ENCODE measurements at regions not wholly inside any gene's neighbourhood (a gene's known extent, or its start where the extent isn't known, plus 50 kb on each side); places are given as distances from the start of the nearest gene placed in this dataset.
A peak's percentile ranks its signal among the peaks of the same experiment; 100 is the strongest.
"Not testable (repeated sequence)": the region's sequence is repeated elsewhere in the genome, so short reads cannot be mapped to it uniquely, and the experiment has no call there.

DNA sequence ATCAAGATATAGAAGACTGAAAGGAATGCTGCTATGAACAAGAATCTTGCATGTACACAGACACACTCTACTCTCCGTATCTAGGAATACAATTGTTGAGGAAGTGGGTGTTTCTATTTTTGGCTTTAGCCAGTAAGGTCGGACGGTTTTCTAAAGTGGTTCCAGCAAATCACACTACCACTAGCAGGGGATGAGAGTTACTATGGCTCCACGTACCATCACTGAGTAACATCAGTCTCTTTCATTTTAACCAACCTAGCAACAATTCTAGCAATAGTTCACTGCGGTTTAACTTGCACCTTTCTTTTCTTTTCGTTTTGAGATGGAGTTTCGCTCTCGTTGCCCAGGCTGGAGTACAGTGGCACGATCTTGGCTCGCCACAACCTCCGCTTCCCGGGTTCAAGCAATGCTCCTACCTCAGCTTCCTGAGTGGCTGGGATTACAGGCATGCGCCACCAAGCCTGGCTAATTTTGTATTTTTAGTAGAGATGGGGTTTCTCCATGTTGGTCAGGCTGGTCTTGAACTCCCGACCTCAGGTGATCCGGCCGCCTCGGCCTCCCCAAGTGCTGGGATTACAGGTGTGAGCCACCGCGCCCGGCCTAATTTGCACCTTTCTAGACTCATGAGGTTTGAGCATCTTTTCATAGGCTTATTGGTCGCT, 103.2 kb upstream of the ZNF746 start:
- DNase-seq, result not testable (repeated sequence)

DNA sequence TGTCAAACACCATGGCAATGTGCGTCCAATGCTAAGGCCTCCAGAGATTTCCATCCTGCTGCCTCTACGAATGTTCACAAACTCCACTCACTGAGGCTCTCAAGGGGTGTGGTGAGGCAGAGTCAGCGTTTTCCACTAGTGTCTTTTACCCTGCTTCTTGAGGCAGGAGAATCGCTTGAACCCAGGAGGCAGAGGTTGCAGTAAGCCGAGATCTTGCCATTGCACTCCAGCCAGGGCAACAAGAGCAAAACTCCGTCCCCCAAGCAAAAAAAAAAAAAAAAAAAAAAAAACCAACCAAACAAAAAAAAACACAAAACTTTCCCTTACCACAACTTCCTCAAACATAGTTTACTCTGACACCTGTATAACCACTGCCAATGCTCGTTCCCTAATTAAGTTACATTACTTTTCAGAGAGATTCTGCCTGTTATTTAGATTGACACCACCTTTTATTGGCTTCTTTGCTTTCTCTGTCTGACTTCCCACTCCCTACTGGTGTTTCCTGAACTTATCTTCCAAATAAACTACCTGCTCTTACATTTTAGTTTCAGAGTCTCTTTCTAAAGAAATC, 102.1 kb upstream of the ZNF746 start:
- DNase-seq, result no peak

DNA sequence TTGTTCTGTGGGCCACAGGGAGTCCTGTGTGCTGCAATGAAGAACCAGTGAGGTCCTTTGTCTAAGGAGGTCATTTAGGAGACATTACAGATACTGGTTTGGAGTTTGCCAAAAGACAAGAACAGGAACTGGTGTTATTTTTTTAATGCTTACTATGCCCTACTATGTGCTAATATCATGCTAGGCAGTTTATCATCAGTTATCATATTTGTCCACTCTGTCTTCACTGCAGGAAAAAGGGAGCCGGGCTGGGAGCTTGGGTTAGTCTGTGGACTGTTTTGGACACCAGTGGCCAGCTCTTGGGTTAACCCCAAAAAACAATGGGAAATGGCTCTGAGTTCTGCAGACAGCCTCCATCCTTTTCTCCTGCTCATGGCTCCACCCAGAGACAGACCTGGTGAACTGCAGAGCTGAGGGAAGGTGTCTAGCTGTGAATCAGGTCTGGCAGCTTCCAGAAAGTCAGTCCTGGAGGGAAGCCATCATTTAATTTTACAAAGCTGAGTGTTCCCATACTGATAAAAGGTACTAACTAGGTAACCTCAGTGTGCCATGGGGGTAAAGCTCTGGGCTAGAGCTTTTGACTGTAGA, 101.2 kb upstream of the ZNF746 start:
- DNase-seq, result peak; percentile 12

DNA sequence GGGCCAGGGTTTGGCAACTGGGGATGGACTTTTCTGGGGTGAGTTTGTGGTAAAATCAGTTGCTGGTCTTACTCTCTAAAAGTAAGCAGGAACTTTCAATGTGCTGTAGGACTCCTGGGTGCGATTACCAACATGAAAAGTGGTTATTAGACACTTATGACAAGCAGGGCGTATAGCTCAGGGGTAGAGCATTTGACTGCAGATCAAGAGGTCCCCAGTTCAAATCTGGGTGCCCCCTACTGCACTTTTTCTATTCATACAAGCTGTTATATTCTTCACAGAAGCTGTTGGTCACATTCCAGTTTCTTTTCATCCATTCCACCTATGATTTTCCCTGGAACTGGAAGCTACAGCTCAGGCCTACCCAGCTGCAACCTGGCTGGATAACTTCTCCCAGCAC, 100.2 kb upstream of the ZNF746 start:
- DNase-seq, result not testable (repeated sequence)

DNA sequence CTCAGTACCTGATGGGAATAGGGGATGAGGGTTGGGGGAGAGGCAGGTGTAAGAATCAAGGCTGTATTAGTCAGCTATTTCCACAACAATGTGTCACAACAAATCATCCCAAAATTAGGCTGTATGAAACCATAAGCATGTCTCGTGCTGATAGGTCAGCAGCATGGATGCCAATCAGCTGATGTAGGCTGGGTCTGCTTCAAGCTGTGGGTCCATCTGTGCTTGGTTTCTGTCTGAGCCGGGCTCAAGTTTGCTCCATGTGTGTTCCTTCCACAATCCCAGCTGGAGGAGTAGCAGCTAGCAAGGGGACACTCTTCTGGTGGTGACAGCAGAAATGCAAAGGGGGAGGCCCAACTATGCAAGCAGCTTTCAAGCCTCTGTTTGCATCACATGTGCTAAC, 97.9 kb upstream of the ZNF746 start:
- no peak for DNase-seq

DNA sequence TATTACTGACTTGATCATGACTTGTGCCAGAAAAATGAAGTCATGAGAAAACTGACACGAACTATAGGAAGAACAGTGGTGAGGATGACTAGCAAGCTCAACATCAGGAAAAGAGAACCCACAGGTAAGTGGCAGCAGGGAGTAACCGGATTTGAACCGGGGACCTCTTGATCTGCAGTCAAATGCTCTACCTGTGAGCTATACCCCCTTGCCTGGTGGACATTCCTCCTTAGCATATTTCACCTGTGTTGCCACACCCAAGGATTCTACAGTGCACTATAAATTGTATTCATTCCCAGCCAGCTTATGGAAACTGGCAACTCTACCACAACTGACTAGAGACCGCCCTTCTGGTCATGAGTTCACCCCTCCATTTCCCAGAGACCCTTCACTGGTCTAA, 97.5 kb upstream of the ZNF746 start:
- no peak for DNase-seq

DNA sequence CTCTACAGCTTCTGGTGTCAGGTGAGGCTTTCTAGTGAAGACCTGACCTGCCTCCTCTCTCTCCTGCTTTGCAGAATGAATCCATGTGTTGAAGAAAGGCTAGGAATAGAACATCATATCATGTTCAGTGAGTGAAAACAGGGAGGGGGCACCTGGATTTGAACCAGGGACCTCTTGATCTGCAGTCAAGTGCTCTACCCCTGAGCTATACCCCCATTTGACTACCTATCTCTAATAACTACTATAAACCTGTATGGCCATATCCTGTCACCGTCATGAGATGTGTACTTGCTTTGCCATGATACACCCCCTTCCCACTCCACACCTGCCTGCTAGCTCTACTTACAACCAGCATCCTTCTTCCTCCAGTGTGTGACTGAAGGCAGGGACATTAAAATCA, 91.3 kb upstream of the ZNF746 start:
- no peak for DNase-seq

DNA sequence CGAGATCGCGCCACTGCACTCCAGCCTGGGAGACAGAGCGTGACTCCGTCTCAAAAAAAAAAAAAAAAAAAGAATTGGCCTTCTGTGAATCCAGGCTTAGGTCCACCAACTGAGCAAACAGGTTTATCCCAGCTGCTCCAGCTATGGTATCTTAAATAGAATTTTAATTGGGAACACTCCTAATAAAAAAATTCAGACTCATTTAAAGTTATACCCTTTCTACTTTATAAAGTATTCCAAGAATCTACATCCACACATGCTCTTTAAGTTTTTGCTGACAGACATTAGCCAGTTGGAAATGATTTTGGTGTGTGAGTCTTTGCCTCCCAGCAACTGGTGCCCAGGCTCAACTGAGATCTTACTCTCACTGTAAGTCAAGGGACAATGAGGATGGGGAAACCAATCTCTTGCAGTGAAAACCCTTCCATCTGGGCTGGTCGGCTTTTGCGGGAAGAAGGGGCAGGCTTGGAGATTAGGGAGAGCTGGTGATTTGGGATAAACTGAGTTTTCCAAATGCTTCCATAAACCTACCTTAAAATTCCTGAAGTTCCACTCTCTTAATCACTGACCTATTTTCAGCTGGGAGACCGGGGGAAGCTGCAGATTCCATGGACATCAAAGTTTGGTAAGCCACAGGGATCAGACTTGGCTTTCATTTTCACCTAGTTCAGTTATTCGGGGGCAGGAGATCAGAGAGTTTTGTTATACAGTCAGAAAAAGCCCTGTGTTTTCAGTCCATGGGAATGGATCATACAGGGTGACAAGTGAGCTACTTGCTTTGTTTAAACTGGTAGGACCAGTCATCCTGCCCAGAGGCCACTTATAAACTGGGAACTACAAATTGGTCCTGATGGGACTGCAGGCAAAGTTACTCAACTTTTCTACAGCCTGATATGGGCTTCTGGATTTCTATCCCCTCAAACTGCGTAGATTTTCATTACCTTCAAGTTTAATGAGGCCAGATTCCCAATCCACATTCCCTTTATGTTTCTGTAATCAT, 89.3 kb upstream of the ZNF746 start:
- no peak for DNase-seq

DNA sequence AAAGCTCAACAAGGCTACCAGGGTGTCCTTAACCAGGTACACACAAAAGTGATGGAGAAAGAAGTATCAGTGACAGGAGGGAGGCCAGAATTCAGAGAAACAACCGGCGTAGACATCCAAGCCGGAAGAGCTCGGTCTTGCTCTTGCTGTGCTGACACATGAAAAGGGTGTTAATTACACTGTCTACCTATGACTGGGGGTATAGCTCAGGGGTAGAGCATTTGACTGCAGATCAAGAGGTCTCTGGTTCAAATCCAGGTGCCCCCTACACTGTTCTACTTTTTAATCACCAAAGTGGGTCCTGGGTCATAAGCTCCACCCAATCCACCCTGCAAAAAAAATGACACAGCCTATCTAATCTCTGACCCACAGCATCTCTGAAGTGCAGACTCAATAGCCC, 86.9 kb upstream of the ZNF746 start:
- DNase-seq, result no peak

DNA sequence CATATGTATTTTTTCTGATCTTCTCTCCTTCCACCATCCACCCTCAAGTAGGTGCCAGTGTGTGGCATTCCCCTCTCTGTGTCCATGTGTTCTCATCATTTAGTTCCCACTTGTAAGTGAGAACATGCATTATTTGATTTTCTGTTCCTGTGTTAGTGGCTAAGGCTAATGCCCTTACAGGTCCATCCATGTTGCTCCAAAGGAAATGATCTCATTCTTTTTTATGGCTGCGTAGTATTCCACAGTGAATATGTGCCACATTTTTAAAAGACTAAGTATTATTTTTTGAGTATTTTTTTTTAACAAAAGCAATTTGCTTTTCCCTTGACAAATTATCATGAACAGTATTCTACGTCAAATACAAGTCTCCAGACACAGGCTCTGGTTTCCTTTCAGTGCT, 86.4 kb upstream of the ZNF746 start:
- no peak for DNase-seq

DNA sequence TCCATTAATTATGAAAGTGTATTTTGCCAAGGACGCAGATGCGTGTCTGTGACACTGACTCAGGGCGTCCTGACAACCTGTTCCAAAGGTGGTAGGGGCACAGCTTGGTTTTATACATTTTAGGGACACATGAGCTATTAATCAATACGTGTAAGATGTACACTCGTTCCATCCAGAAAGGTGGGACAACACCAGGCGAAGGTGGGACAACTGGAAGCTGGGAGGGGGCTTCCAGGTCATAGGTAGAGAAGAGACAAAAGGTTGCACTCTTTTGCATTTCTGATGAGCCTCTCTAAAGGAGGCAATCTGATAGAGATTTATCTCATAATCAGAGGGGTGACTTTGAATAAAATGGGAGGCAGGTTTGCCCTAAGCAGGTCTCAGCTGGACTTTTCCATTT, 82.7 kb upstream of the ZNF746 start:
- no peak for DNase-seq

DNA sequence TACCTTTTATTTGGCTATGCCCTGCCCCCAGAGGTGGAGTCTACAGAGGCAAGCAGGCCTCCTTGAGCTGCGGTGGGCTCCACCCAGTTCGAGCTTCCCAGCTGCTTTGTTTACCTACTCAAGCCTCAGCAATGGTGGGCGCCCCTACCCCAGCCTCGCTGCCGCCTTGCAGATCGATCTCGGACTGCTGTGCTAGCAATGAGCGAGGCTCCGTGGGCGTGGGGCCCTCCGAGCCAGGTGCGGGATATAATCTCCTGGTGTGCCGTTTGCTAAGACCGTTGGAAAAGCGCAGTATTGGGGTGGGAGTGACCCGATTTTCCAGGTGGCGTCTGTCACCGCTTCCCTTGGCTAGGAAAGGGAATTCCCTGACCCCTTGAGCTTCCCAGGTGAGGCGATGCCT, 81.8 kb upstream of the ZNF746 start:
- DNase-seq, result not testable (repeated sequence)

DNA sequence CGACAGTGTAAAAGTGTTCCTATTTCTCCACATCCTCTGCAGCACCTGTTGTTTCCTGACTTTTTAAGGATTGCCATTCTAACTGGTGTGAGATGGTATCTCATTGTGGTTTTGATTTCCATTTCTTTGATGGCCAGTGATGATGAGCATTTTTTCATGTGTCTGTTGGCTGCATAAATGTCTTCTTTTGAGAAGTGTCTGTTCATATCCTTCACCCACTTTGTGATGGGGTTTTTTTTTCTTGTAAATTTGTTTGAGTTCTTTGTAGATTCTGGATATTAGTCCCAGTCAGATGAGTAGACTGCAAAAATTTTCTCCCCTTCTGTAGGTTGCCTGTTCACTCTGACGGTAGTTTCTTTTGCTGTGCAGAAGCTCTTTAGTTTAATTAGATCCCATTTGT, 76.8 kb upstream of the ZNF746 start:
- not testable (repeated sequence) for DNase-seq

DNA sequence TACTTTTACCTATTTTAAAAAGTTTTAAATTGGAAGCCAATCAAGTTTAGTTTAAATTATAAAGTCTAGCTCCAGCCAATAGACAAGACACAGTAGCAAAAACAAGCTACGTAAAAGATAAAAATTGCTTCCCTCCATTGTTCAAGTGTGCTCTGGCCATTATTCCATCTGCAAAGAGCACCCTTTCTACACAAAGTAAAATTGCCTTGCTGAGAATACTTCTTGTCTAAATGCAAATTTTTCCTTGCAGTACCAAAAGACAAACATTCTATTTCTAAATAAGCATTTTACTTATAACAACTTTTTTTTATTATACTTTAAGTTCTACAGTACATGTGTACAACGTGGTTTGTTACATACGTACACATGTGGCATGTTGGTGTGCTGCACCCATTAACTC, 75.9 kb upstream of the ZNF746 start:
- DNase-seq, result no peak

DNA sequence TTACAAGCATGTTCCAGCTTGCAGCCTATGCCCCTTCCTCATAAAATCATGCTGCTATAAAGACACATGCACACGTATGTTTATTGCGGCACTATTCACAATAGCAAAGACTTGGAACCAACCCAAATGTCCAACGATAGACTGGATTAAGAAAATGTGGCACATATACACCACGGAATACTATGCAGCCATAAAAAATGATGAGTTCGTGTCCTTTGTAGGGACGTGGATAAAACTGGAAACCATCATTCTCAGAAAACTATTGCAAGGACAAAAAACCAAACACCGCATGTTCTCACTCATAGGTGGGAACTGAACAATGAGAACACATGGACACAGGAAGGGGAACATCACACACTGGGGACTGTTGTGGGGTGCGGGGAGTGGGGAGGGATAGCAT, 75.3 kb upstream of the ZNF746 start:
- DNase-seq, result not testable (repeated sequence)

DNA sequence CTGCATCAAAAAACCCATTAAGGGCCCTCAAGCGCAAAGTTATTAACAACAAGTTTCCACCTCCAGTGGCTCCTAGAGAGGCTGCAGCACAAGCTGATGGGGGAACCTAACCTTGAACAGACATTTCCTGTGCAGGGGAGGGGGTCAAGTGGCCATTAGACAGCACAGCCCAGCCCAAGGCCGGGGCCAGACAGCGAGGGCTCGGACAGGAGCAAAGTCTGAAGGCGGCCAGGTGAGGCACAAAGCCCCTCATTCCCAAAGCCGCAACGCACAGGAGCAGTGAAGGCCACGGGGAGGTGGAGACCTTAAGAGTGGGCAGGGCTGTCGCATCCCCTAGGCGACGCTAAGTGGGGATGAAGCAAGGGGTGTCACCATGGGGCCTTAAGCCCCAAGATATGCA, 73.2 kb upstream of the ZNF746 start:
- no peak for DNase-seq

DNA sequence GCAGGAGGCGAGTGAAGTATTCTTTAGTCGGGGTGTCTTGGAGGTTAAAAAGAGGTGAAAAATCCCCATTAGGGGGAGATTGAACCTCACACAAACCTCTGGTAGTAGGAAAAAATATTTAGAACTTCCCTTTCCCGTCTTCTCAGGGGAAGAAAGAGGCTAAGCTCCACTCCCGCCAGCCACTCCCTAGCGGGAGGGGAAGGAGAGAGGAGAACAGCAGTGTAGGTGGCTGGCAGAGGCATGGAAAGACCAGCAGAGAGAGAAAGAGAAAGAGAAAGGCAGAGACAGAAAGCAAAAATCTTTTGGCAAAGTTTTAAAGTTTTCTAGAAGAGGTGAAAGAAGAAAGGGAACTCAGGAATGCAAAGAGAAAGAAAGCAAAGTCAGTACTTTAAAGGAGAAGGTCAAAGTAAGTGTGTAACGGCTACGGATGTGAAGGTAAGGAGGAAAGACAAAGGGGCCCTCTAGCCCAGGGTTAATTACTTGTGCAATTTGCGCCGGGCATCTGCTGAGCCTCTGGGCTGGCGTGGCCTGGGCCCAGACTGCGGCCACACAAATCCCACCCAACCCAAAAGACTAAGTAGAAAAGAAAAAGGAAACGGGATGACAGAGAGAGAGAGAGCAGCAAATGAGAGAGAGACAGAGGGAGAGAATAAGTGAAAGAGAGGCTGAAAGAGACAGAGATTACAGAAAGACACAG, 72.3 kb upstream of the ZNF746 start:
- no peak for DNase-seq

DNA sequence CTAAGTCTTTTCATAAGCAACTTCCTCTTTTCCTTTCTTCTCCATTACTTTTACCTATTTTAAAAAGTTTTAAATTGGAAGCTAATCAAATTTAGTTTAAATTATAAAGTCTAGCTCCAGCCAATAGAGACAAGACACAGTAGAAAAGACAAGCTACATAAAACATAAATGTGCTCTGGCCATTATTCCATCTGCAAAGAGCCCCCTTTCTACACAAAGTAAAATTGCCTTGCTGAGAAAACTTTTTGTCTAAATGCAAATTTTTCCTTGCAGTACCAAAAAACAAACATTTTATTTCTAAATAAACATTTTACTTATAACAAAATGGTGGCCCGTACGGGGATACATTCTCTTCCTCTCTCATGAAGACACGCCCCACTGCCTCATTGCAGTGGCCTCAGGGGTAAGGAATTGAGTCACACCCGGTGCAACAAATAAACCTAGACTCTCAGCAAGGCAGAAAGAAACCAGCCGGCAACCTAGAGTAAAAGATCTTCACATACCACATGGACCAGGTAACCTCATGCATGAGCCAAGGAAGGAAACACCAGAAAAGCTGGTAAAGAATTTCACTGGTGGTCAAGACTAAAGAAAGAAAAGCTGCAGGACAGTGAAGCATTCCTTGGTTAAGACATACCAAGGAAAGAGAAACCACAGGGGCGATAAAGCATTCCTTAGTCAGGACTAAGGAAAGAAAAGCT, 71.6 kb upstream of the ZNF746 start:
- DNase-seq, result peak; percentile 32

DNA sequence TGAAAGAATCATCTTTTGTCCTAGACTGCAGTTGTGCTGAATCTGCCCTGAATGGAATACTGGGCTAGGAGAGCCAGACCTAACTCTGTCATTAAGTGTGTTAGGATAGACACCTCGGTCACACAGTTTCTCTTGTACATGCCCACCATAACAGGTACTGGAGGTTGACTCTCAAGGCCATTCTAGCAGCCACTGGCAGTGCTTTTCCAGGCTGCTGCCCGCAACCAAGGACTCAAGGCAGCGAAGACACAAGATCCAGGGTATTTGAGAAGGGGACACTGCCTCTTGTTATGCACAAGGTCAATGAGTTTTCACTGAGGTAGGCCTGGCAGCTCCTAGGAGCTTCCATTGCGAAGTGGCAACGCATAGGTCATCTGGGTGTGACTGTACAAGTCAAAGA, 70.6 kb upstream of the ZNF746 start:
- no peak for DNase-seq

DNA sequence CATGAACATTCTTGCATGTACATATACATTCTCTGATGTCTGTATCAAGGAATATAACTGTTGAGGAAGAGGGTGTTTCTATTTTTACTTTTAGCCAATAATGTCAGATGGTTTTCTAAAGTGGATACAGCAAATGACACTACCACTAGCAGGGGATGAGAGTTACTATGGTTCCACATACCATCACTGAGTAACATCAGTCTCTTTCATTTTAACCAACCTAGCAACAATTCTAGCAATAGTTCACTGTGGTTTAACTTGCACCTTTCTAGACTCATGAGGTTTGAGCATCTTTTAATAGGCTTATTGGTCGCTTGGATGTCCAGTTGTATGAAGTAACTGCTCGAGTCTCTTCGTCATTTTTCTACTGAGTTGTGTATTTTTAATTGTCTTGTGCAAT, 68.5 kb upstream of the ZNF746 start:
- DNase-seq, result no peak

DNA sequence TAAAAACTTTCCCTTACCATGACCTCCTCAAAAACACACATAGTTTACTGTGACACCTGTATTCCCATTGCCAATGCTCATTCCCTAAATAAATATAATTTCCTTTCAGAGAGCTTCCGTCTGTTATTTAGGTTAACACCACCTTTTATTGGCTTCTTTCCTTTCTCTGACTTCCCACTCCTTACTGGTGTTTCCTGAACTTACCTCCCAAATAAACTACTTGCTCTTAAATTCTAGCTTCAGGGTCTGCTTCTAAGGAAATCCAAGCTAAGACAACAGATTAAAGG, 67.4 kb upstream of the ZNF746 start:
- no peak for DNase-seq
